ENCODE measurements at regions not wholly inside any gene's neighbourhood (a gene's known extent, or its start where the extent isn't known, plus 50 kb on each side); places are given as distances from the start of the nearest gene placed in this dataset.

- Mint-ChIP-seq H3K4me3 (no peak overlapping the region), H3K36me3 (ENCODE audit: low read depth) (peaks cover 2% of the 10 kb centered on the region), H3K4me1 (peaks cover 18% of the 10 kb centered on the region), H3K9me3 (peaks cover 11% of the 10 kb centered on the region), H3K27ac (no peak overlapping the region), H3K27me3 (no peaks in the 10 kb centered on the region)
- DNase-seq, result no peak
- intact Hi-C loops (cut with micrococcal nuclease), result no loop called here
Measured at GRCh38 chr13:40168425-40169166, 497.8 kb downstream of the FOXO1 start.

GRCh38 chr13:40169476-40169875 lies 497.0 kb downstream of the FOXO1 start:
- Mint-ChIP-seq H3K9me3 (peaks cover 11% of the 10 kb centered on the region), H3K27ac (no peak overlapping the region), H3K27me3 (no peaks in the 10 kb centered on the region), H3K4me1 (peaks cover 18% of the 10 kb centered on the region), H3K36me3 (ENCODE audit: low read depth) (peaks cover 2% of the 10 kb centered on the region), H3K4me3 (no peak overlapping the region)
- no peak for DNase-seq
- intact Hi-C loops (cut with micrococcal nuclease), result no loop called here

GRCh38 chr13:40170091-40170490 lies 496.4 kb downstream of the FOXO1 start:
- no peak for DNase-seq
- Mint-ChIP-seq H3K36me3 (ENCODE audit: low read depth) (peaks cover 2% of the 10 kb centered on the region), H3K4me3 (no peak overlapping the region), H3K4me1 (peaks cover 18% of the 10 kb centered on the region), H3K27ac (no peak overlapping the region), H3K27me3 (no peaks in the 10 kb centered on the region), H3K9me3 (peaks cover 11% of the 10 kb centered on the region)
- intact Hi-C loops (cut with micrococcal nuclease), result no loop called here

- H3K4me1 Mint-ChIP-seq, result peaks cover 19% of the 10 kb centered on the region
Measured at GRCh38 chr13:40170982-40171381, 495.5 kb downstream of the FOXO1 start.

GRCh38 chr13:40171566-40171965 lies 494.9 kb downstream of the FOXO1 start:
- Mint-ChIP-seq H3K4me1 (peaks cover 18% of the 10 kb centered on the region), H3K27ac (no peak overlapping the region), H3K36me3 (ENCODE audit: low read depth) (peaks cover 2% of the 10 kb centered on the region), H3K4me3 (no peak overlapping the region), H3K9me3 (peaks cover 11% of the 10 kb centered on the region), H3K27me3 (no peaks in the 10 kb centered on the region)
- DNase-seq, result no peak
- intact Hi-C loops (cut with micrococcal nuclease), result no loop called here

More at GRCh38 chr13:40170982-40171381, 495.5 kb downstream of the FOXO1 start:
- Mint-ChIP-seq H3K27me3 (no peaks in the 10 kb centered on the region), H3K27ac (no peak overlapping the region), H3K36me3 (ENCODE audit: low read depth) (peaks cover 2% of the 10 kb centered on the region), H3K4me3 (no peak overlapping the region), H3K9me3 (peaks cover 11% of the 10 kb centered on the region)
- DNase-seq, result no peak
- intact Hi-C loops (cut with micrococcal nuclease), result no loop called here

GRCh38 chr13:40172149-40172591 lies 494.3 kb downstream of the FOXO1 start:
- intact Hi-C loops (cut with micrococcal nuclease), result no loop called here
- peaks cover 2% of the 10 kb centered on the region for H3K36me3 Mint-ChIP-seq (ENCODE audit: low read depth)
- H3K4me3 Mint-ChIP-seq, result no peak overlapping the region
- no peak overlapping the region for H3K27ac Mint-ChIP-seq
- H3K27me3 Mint-ChIP-seq, result no peaks in the 10 kb centered on the region
- H3K9me3 Mint-ChIP-seq, result peaks cover 11% of the 10 kb centered on the region
- no peak for DNase-seq
- peaks cover 16% of the 10 kb centered on the region for H3K4me1 Mint-ChIP-seq

GRCh38 chr13:40172878-40173277 lies 493.6 kb downstream of the FOXO1 start:
- Mint-ChIP-seq H3K4me1 (peaks cover 18% of the 10 kb centered on the region), H3K36me3 (ENCODE audit: low read depth) (peaks cover 2% of the 10 kb centered on the region), H3K9me3 (peaks cover 10% of the 10 kb centered on the region), H3K4me3 (no peak overlapping the region), H3K27ac (no peak overlapping the region), H3K27me3 (no peaks in the 10 kb centered on the region)
- no peak for DNase-seq
- intact Hi-C loops (cut with micrococcal nuclease), result no loop called here

- Mint-ChIP-seq H3K9me3 (peaks cover 6% of the 10 kb centered on the region), H3K4me1 (peaks cover 26% of the 10 kb centered on the region), H3K27me3 (no peaks in the 10 kb centered on the region), H3K36me3 (ENCODE audit: low read depth) (peaks cover 2% of the 10 kb centered on the region), H3K27ac (no peak overlapping the region), H3K4me3 (no peak overlapping the region)
- intact Hi-C loops (cut with micrococcal nuclease), result no loop called here
- no peak for DNase-seq
Measured at GRCh38 chr13:40175639-40176038, 490.8 kb downstream of the FOXO1 start.

- Mint-ChIP-seq H3K9me3 (peaks cover under 1% of the 10 kb centered on the region), H3K4me1 (peaks cover 22% of the 10 kb centered on the region), H3K4me3 (no peak overlapping the region), H3K27me3 (no peaks in the 10 kb centered on the region), H3K36me3 (ENCODE audit: low read depth) (no peaks in the 10 kb centered on the region), H3K27ac (no peak overlapping the region)
- intact Hi-C loops (cut with micrococcal nuclease), result no loop called here
- DNase-seq, result no peak
Measured at GRCh38 chr13:40176242-40176641, 490.2 kb downstream of the FOXO1 start.

- Mint-ChIP-seq H3K36me3 (ENCODE audit: low read depth) (no peaks in the 10 kb centered on the region), H3K27me3 (no peaks in the 10 kb centered on the region), H3K4me1 (peaks cover 26% of the 10 kb centered on the region), H3K9me3 (no peaks in the 10 kb centered on the region), H3K4me3 (no peak overlapping the region), H3K27ac (peak overlapping the region; percentile 50)
- intact Hi-C loops (cut with micrococcal nuclease), result no loop called here
- peak; percentile 66 for DNase-seq
Measured at GRCh38 chr13:40178130-40178529, 488.3 kb downstream of the FOXO1 start.

- no peak overlapping the region for H3K4me3 Mint-ChIP-seq
- DNase-seq, result no peak
- no peaks in the 10 kb centered on the region for H3K27me3 Mint-ChIP-seq
- intact Hi-C loops (cut with micrococcal nuclease), result no loop called here
- no peaks in the 10 kb centered on the region for H3K9me3 Mint-ChIP-seq
- H3K36me3 Mint-ChIP-seq (ENCODE audit: low read depth), result no peaks in the 10 kb centered on the region
- no peak overlapping the region for H3K27ac Mint-ChIP-seq
- H3K4me1 Mint-ChIP-seq, result peaks cover 26% of the 10 kb centered on the region
Measured at GRCh38 chr13:40179445-40180281, 486.8 kb downstream of the FOXO1 start.

- H3K4me1 Mint-ChIP-seq, result peaks cover 29% of the 10 kb centered on the region
- DNase-seq, result no peak
- H3K27me3 Mint-ChIP-seq, result no peaks in the 10 kb centered on the region
- no peaks in the 10 kb centered on the region for H3K36me3 Mint-ChIP-seq (ENCODE audit: low read depth)
- no peak overlapping the region for H3K4me3 Mint-ChIP-seq
- H3K9me3 Mint-ChIP-seq, result peaks cover 3% of the 10 kb centered on the region
- intact Hi-C loops (cut with micrococcal nuclease), result no loop called here
- no peak overlapping the region for H3K27ac Mint-ChIP-seq
Measured at GRCh38 chr13:40180776-40181175, 485.7 kb downstream of the FOXO1 start.

- intact Hi-C loops (cut with micrococcal nuclease), result no loop called here
- H3K4me3 Mint-ChIP-seq, result no peak overlapping the region
- no peak for DNase-seq
- H3K9me3 Mint-ChIP-seq, result peaks cover 3% of the 10 kb centered on the region
- H3K27ac Mint-ChIP-seq, result no peak overlapping the region
- no peaks in the 10 kb centered on the region for H3K27me3 Mint-ChIP-seq
- H3K4me1 Mint-ChIP-seq, result peaks cover 32% of the 10 kb centered on the region
- no peaks in the 10 kb centered on the region for H3K36me3 Mint-ChIP-seq (ENCODE audit: low read depth)
Measured at GRCh38 chr13:40181203-40181845, 485.1 kb downstream of the FOXO1 start.

GRCh38 chr13:40182591-40182990 lies 483.9 kb downstream of the FOXO1 start:
- peaks cover 42% of the 10 kb centered on the region for H3K4me1 Mint-ChIP-seq
- no peaks in the 10 kb centered on the region for H3K36me3 Mint-ChIP-seq (ENCODE audit: low read depth)
- H3K27ac Mint-ChIP-seq, result no peak overlapping the region
- peaks cover 3% of the 10 kb centered on the region for H3K9me3 Mint-ChIP-seq
- no peaks in the 10 kb centered on the region for H3K27me3 Mint-ChIP-seq
- no peak overlapping the region for H3K4me3 Mint-ChIP-seq
- intact Hi-C loops (cut with micrococcal nuclease), result no loop called here
- no peak for DNase-seq

All from activated CD4-positive, alpha-beta T cell treated with anti-CD3 and anti-CD28 coated beads, Interleukin-2, amount 10 ng/mL, durations not matched to agents 24 days and 14 days (primary cell).